K562 (cell line): ENCODE measurements at regions not wholly inside any gene's neighbourhood (a gene's known extent, or its start where the extent isn't known, plus 50 kb on each side); places are given as distances from the start of the nearest gene placed in this dataset.

Experiments used
- ATAC-seq: fragments of 200-7000 bp; cut with Tn5 transposase; 3 replicates; pipeline ENCODE4 v1.9.1; 2020; ENCODE audit warnings: moderate library complexity
- BruUV-seq: library from RNA; stranded (reverse); fragments of 400-500 nt; replicated peaks from 2 replicates; lab custom pipeline; 2021; lab: Mats Ljungman, UMichigan
- CTCF ChIA-PET: fragments of 300-600 bp; formaldehyde crosslinking; extraction: SDS; loops from one replicate; lab custom pipeline; 2021; ENCODE audit warnings: low intra/inter-chr PET ratio; lab: Yijun Ruan, JAX
- POLR2A ChIA-PET: fragments of 300-600, 350-650 bp; sonication (Branson Sonifier 250); formaldehyde crosslinking; extraction: SDS; loops from one replicate; lab custom pipeline; 2021; ENCODE audit warnings: antibody characterized with exemption, inconsistent platforms; lab: Yijun Ruan, JAX
- DNase-seq, 4 experiments: peaks; one replicate each; pipeline versions ENCODE4 v3.0.0 to v3.0.0-alpha.2; 2011 to 2018; ENCODE audit warnings: low spot score in 3 of 4, mixed read lengths in 3 of 4; ENCODE audit errors: extremely low read depth in 1 of 4
- FAIRE-seq: peaks from 2 replicates; lab custom pipeline; 2011; peaks lifted over from hg19 to GRCh38; lab: Jason Lieb, UNC
- H2AFZ ChIP-seq: 2 replicates; pipeline ENCODE4 v1.6.0; 2011; ENCODE audit warnings: low read depth, low read length, control low read depth, inconsistent platforms
- H3K27ac ChIP-seq: fragments of 200-600 bp; 3 replicates; pipeline ENCODE4 v1.8.0; 2011; ENCODE audit warnings: low read depth, mild to moderate bottlenecking, control low read depth, inconsistent platforms, low read length, moderate library complexity, mixed read lengths; ENCODE audit errors: extremely low read depth
- H3K27me3 ChIP-seq, 2 experiments: fragments of 300-600 bp in 1 of 2; 2 replicates in 1 of 2; 3 replicates in 1 of 2; pipeline versions ENCODE4 v1.6.0 to v1.8.0; 2011; ENCODE audit warnings: inconsistent platforms in 2 of 2, low read length in 2 of 2, mild to moderate bottlenecking in 1 of 2, mixed read lengths in 1 of 2, moderate library complexity in 1 of 2; ENCODE audit not compliant: control insufficient read depth in 2 of 2, insufficient read depth in 2 of 2
- H3K36me3 ChIP-seq: fragments of 300-600 bp; 3 replicates; pipeline ENCODE4 v1.8.0; 2011; ENCODE audit warnings: mild to moderate bottlenecking, low read length, inconsistent platforms; ENCODE audit not compliant: control insufficient read depth, insufficient read depth
- H3K4me1 ChIP-seq, 2 experiments: fragments of 200-600 bp in 1 of 2; replicated peaks in 1 of 2; 2 replicates in 1 of 2; 3 replicates in 1 of 2; pipeline versions ENCODE4 v1.5.1 to v1.8.0; 2011; ENCODE audit warnings: inconsistent platforms in 2 of 2, low read length in 2 of 2, mild to moderate bottlenecking in 1 of 2, mixed read lengths in 1 of 2, moderate library complexity in 1 of 2; ENCODE audit not compliant: control insufficient read depth in 2 of 2, insufficient read depth in 2 of 2
- H3K4me2 ChIP-seq: 2 replicates; pipeline ENCODE4 v1.6.1; 2011; ENCODE audit warnings: low read length, control low read depth, inconsistent platforms, mixed read lengths; ENCODE audit not compliant: insufficient read depth
- H3K4me3 ChIP-seq: fragments of 200-600 bp; sonication (generic), shearing (Covaris generic); 2 replicates; pipeline ENCODE4 v1.5.1; 2016; ENCODE audit warnings: control low read depth, inconsistent platforms
- H3K79me2 ChIP-seq: fragments of 200-600 bp; 3 replicates; pipeline ENCODE4 v1.8.0; 2011; ENCODE audit warnings: low read length, inconsistent platforms; ENCODE audit not compliant: control insufficient read depth, insufficient read depth
- H3K9ac ChIP-seq, 2 experiments: 2 replicates each; pipeline versions ENCODE4 v1.6.0 to v1.6.1; 2011; ENCODE audit warnings: low read depth in 2 of 2, low read length in 2 of 2, control low read depth in 1 of 2, inconsistent platforms in 1 of 2, mild to moderate bottlenecking in 1 of 2, mixed read lengths in 1 of 2; ENCODE audit not compliant: insufficient read depth in 1 of 2
- H3K9me1 ChIP-seq: one replicate; pipeline ENCODE4 v1.6.0; 2011; ENCODE audit warnings: inconsistent platforms, mild to moderate bottlenecking, low read length, moderate library complexity; ENCODE audit not compliant: control insufficient read depth, insufficient read depth
- H3K9me3 ChIP-seq: replicated peaks from 2 replicates; pipeline ENCODE4 v1.5.1; 2011; ENCODE audit warnings: low read depth, low read length, inconsistent platforms; ENCODE audit not compliant: control insufficient read depth, insufficient read depth
- H4K20me1 ChIP-seq: replicated peaks from 2 replicates; pipeline ENCODE4 v1.6.1; 2011; ENCODE audit warnings: low read length, inconsistent platforms, mixed read lengths; ENCODE audit not compliant: control insufficient read depth, insufficient read depth
- ARID4B ChIP-seq: sonication (generic); formaldehyde crosslinking; IDR thresholded peaks from 2 replicates; pipeline ENCODE4 v1.8.0; 2022; ENCODE audit warnings: mild to moderate bottlenecking, missing genetic modification reagents
- CCAR2 ChIP-seq: fragments of 200-400 bp; formaldehyde crosslinking; IDR thresholded peaks from 2 replicates; pipeline ENCODE4 v1.6.1; 2017; ENCODE audit warnings: mild to moderate bottlenecking, low read depth, low read length
- CTCF ChIP-seq, 3 experiments: IDR thresholded peaks in 2 of 3; conservative IDR thresholded peaks in 1 of 3; 2 replicates each; pipeline ENCODE4 v1.5.1; 2011 to 2012; ENCODE audit warnings: low read length in 3 of 3, mild to moderate bottlenecking in 3 of 3, control low read depth in 2 of 3, improper control_type of control experiment in 1 of 3, inconsistent platforms in 1 of 3, low read depth in 1 of 3, mixed read lengths in 1 of 3, moderate library complexity in 1 of 3; ENCODE audit not compliant: insufficient read depth in 2 of 3
- ID3 ChIP-seq, 2 experiments: fragments of 250-450 bp in 1 of 2; fragments of 450-650 bp in 1 of 2; sonication (Bioruptor Pico) in 1 of 2; IDR thresholded peaks; 2 replicates each; pipeline versions ENCODE4 v1.6.1 to v1.8.0; 2016 to 2021; ENCODE audit warnings: mild to moderate bottlenecking in 2 of 2, moderate library complexity in 2 of 2, missing compliant biosample characterization in 1 of 2, missing genetic modification characterization in 1 of 2
- KDM2B ChIP-seq: fragments of 250-450 bp; sonication (Bioruptor Pico); IDR thresholded peaks from 2 replicates; pipeline ENCODE4 v1.8.0; 2021; ENCODE audit warnings: mild to moderate bottlenecking, moderate library complexity
- MAFK ChIP-seq: IDR thresholded peaks from 2 replicates; pipeline ENCODE4 v1.6.1; 2011; ENCODE audit warnings: low read length, improper control_type of control experiment
- POLR3A ChIP-seq: IDR thresholded peaks from 2 replicates; pipeline ENCODE4 v1.6.1; 2011; ENCODE audit warnings: borderline replicate concordance, mild to moderate bottlenecking, moderate library complexity; ENCODE audit not compliant: insufficient read length, insufficient read depth; ENCODE audit errors: extremely low read depth
- PRMT5 ChIP-seq: sonication (generic); formaldehyde crosslinking; IDR thresholded peaks from 2 replicates; pipeline ENCODE4 v1.5.0; 2020; ENCODE audit warnings: missing genetic modification reagents
- SAFB ChIP-seq: fragments of 200-400 bp; formaldehyde crosslinking; IDR thresholded peaks from 2 replicates; pipeline ENCODE4 v1.6.1; 2017; ENCODE audit warnings: low read depth, low read length, borderline replicate concordance
- SIX5 ChIP-seq, 2 experiments: IDR thresholded peaks; 2 replicates each; pipeline ENCODE4 v1.6.1; 2011; ENCODE audit warnings: low read length in 2 of 2, borderline replicate concordance in 1 of 2, low read depth in 1 of 2, mild to moderate bottlenecking in 1 of 2, moderate library complexity in 1 of 2; ENCODE audit not compliant: insufficient read depth in 1 of 2
- SMAD2 ChIP-seq: fragments of 150-350 bp; IDR thresholded peaks from 2 replicates; pipeline ENCODE4 v1.6.1; 2014; ENCODE audit warnings: low read depth, mild to moderate bottlenecking, low read length
- TARDBP ChIP-seq: fragments of 450-650 bp; IDR thresholded peaks from 2 replicates; pipeline ENCODE4 v1.6.1; 2016
- ZNF668 ChIP-seq: fragments of 250-450 bp; sonication (Bioruptor Pico); IDR thresholded peaks from 2 replicates; pipeline ENCODE4 v1.8.0; 2022; ENCODE audit warnings: mild to moderate bottlenecking, inconsistent platforms
- ZNF717 ChIP-seq: fragments of 250-450 bp; sonication (Bioruptor Pico); IDR thresholded peaks from 2 replicates; pipeline ENCODE4 v1.5.0; 2021
- whole genome bisulfite sequencing: fragments of 100-300 bp; shearing (Covaris generic); methylation state at CpG from one replicate; pipeline ENCODE4 v1.1.6; 2016; ENCODE audit warnings: low coverage, mixed read lengths; ENCODE audit not compliant: insufficient coverage; ENCODE audit errors: missing lambda C conversion rate; 5-methylcytosine and 5-hydroxymethylcytosine counted together
- in situ Hi-C: fragments of 300-500 bp; cut with MboI; formaldehyde crosslinking; loops from 4 replicates; pipeline ENCODE4 v1.15.0; 2018; ENCODE audit warnings: inconsistent platforms, mixed read lengths
- intact Hi-C: fragments of 100-400 bp; cut with micrococcal nuclease; formaldehyde crosslinking; loops from 2 replicates; pipeline ENCODE4 v1.14.2; 2022

- no peak for TF ChIP-seq SMAD2
- no peak for TF ChIP-seq ARID4B (CRISPR knock-in tag)
Observed at GRCh38 chr5:125269926-125270325, 523.5 kb upstream of the ZNF608 start (continued).

GRCh38 chr5:125272357-125272756 lies 525.9 kb upstream of the ZNF608 start:
- Histone ChIP-seq H3K4me1 (no peaks in the 10 kb centered on the region), H3K9ac (no peak overlapping the region), H4K20me1 (no peaks in the 10 kb centered on the region), H3K9me3 (peaks cover 4% of the 10 kb centered on the region; the same call in 1 of the 2 replicates), H3K36me3 (no peaks in the 10 kb centered on the region), H3K27me3 (no peaks in the 10 kb centered on the region), H3K4me2 (no peak overlapping the region), H3K9me1 (no peaks in the 10 kb centered on the region), H3K27ac (no peak overlapping the region), H2AFZ (no peak overlapping the region), H3K79me2 (no peaks in the 10 kb centered on the region), H3K4me3 (no peak overlapping the region)
- ATAC-seq (no peak), FAIRE-seq (no peak), DNase-seq (no peak)
- intact Hi-C loops, result no loop called here
- POLR2A ChIA-PET, result no interaction called here
- TF ChIP-seq SIX5 (IDR thresholded peaks at IDR 0.05; ENCODE audit: borderline replicate concordance in 1 of 2, insufficient read depth in 1 of 2, low read depth in 1 of 2, low read length in 2 of 2) (no peak), TARDBP (no peak), MAFK (no peak), KDM2B (CRISPR knock-in tag) (no peak), CTCF (IDR thresholded peaks at IDR 0.05 in 2 of 3, conservative IDR thresholded peaks at IDR 0.05 in 1 of 3; ENCODE audit: insufficient read depth in 2 of 3, low read depth in 1 of 3, low read length in 3 of 3) (no peak), CCAR2 (no peak), SAFB (no peak), ZNF717 (CRISPR knock-in tag) (no peak), ID3 (CRISPR knock-in tag; IDR thresholded peaks at IDR 0.05) (no peak), ID3 (tag; IDR thresholded peaks at IDR 0.05) (no peak), PRMT5 (CRISPR knock-in tag) (no peak), POLR3A (no peak), ZNF668 (CRISPR knock-in tag) (no peak)
- WGBS, result 0% methylated on average over 4 of the region's 4 CpGs
- CTCF ChIA-PET, result no interaction called here
- in situ Hi-C loops, result no loop called here
- BruUV-seq, result no TSS peak
